Neuron (in vitro differentiated cells): ENCODE measurements at regions not wholly inside any gene's neighbourhood (a gene's known extent, or its start where the extent isn't known, plus 50 kb on each side); places are given as distances from the start of the nearest gene placed in this dataset.

Experiments used
- H2AFZ ChIP-seq: one replicate; pipeline ENCODE4 v1.6.1; 2013; ENCODE audit warnings: low read depth, mild to moderate bottlenecking, inconsistent platforms, low read length, moderate library complexity
- H3K27me3 ChIP-seq: one replicate; pipeline ENCODE4 v1.6.1; 2013; ENCODE audit warnings: low read length; ENCODE audit not compliant: insufficient read depth
- H3K36me3 ChIP-seq: one replicate; pipeline ENCODE4 v1.6.1; 2013; ENCODE audit warnings: low read length; ENCODE audit not compliant: insufficient read depth
- H3K4me1 ChIP-seq: one replicate; pipeline ENCODE4 v1.6.1; 2013; ENCODE audit warnings: low read length; ENCODE audit not compliant: insufficient read depth
- H3K4me3 ChIP-seq: 2 replicates; pipeline ENCODE4 v1.5.1; 2013; ENCODE audit warnings: mild to moderate bottlenecking, low read length, moderate library complexity
- H3K9me3 ChIP-seq: one replicate; pipeline ENCODE4 v1.6.1; 2013; ENCODE audit warnings: low read length

DNA sequence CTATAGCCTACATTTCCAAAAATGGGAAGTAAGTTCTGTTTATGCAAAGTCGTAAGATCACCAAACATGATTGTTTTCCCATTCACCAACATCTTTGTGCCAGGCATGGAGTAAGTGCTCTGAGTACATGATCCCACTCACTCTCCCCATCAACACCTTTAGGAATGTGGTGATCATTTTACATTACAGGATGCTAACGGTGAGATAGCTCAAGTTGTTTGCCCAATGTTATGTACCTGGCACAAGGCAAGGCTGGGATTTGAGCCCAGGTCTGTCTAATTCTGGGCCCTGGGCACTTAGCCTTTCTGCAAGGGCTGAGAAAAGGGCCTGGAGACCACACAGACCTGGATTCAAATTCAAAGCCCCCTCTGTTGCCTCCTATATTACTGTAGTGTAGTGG lies 581.7 kb upstream of the CFAP20DC start:
- Histone ChIP-seq H3K4me3 (no peak overlapping the region), H2AFZ (no peak overlapping the region), H3K36me3 (no peaks in the 10 kb centered on the region), H3K9me3 (no peaks in the 10 kb centered on the region), H3K4me1 (no peaks in the 10 kb centered on the region), H3K27me3 (no peaks in the 10 kb centered on the region)

GRCh38 chr3:59621037-59621436 lies 571.2 kb upstream of the CFAP20DC start:
- peaks cover 3% of the 10 kb centered on the region for H3K4me1 ChIP-seq
- no peaks in the 10 kb centered on the region for H3K9me3 ChIP-seq
- H3K27me3 ChIP-seq, result no peaks in the 10 kb centered on the region
- H3K4me3 ChIP-seq, result no peak overlapping the region
- H2AFZ ChIP-seq, result peak overlapping the region; percentile 54
- no peaks in the 10 kb centered on the region for H3K36me3 ChIP-seq

GRCh38 chr3:59620325-59620724 lies 570.5 kb upstream of the CFAP20DC start:
- Histone ChIP-seq H3K9me3 (no peaks in the 10 kb centered on the region), H3K27me3 (no peaks in the 10 kb centered on the region), H2AFZ (no peak overlapping the region), H3K4me3 (no peak overlapping the region), H3K36me3 (no peaks in the 10 kb centered on the region), H3K4me1 (peaks cover 3% of the 10 kb centered on the region)

- Histone ChIP-seq H3K36me3 (no peaks in the 10 kb centered on the region), H3K4me1 (peaks cover 15% of the 10 kb centered on the region), H3K27me3 (no peaks in the 10 kb centered on the region), H3K9me3 (no peaks in the 10 kb centered on the region), H3K4me3 (no peak overlapping the region), H2AFZ (no peak overlapping the region)
Measured at GRCh38 chr3:59612444-59612715, 562.6 kb upstream of the CFAP20DC start.

DNA sequence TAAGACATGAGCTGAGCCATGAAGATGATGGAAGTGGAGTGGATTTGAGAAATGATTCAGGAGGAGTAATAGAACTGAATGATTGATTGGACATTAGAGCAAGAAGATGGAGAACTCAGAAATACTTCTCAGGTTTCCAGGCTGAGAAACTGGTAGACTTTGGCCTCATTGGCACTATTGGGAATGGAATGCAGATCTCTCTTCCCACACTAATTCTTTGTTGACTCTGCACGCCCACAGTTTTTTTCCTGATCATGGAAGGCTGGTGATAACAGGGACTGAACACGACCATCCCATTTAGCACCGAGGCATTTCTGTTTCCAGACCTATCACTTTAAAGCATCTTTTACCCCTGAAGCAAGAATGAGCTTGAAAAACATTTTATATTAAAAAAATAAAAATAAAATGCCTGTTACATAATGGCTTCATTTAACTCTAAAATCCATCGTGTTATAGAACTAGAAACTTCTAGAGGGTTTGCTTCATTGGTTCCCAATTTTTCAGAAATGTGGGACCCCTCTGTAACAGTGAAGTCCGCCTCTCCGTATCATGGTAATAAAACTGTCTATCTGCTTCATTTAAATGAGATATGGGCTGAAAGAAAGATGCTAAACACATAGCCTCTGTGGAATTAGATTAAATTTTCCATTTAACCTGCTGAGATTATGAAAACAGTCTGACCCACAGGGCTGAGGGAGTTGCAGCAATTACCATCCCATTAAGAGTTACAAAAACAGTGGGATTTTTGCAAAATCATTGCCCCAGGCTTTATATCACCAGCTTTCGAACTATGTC lies 562.0 kb upstream of the CFAP20DC start:
- Histone ChIP-seq H3K4me3 (no peak overlapping the region), H3K4me1 (peaks cover 15% of the 10 kb centered on the region), H3K9me3 (no peaks in the 10 kb centered on the region), H3K27me3 (no peaks in the 10 kb centered on the region), H3K36me3 (no peaks in the 10 kb centered on the region), H2AFZ (no peak overlapping the region)

- no peaks in the 10 kb centered on the region for H3K36me3 ChIP-seq
- peaks cover 15% of the 10 kb centered on the region for H3K4me1 ChIP-seq
- H3K27me3 ChIP-seq, result no peaks in the 10 kb centered on the region
- H3K9me3 ChIP-seq, result no peaks in the 10 kb centered on the region
- peak overlapping the region; percentile 17 for H3K4me3 ChIP-seq
- peak overlapping the region; percentile 15 for H2AFZ ChIP-seq
Measured at GRCh38 chr3:59609657-59610348, 560.0 kb upstream of the CFAP20DC start.

- H3K36me3 ChIP-seq, result no peaks in the 10 kb centered on the region
- peaks cover 15% of the 10 kb centered on the region for H3K4me1 ChIP-seq
- no peak overlapping the region for H3K4me3 ChIP-seq
- no peaks in the 10 kb centered on the region for H3K27me3 ChIP-seq
- H3K9me3 ChIP-seq, result no peaks in the 10 kb centered on the region
- H2AFZ ChIP-seq, result no peak overlapping the region
Measured at GRCh38 chr3:59608356-59608755, 558.5 kb upstream of the CFAP20DC start.

GRCh38 chr3:59607656-59608055 lies 557.8 kb upstream of the CFAP20DC start:
- no peaks in the 10 kb centered on the region for H3K9me3 ChIP-seq
- no peaks in the 10 kb centered on the region for H3K36me3 ChIP-seq
- no peaks in the 10 kb centered on the region for H3K27me3 ChIP-seq
- H3K4me1 ChIP-seq, result peaks cover 15% of the 10 kb centered on the region
- H2AFZ ChIP-seq, result no peak overlapping the region
- no peak overlapping the region for H3K4me3 ChIP-seq

GRCh38 chr3:59606638-59607266 lies 556.9 kb upstream of the CFAP20DC start:
- H3K4me1 ChIP-seq, result peaks cover 15% of the 10 kb centered on the region
- H3K36me3 ChIP-seq, result no peaks in the 10 kb centered on the region
- H2AFZ ChIP-seq, result no peak overlapping the region
- peaks cover 3% of the 10 kb centered on the region for H3K27me3 ChIP-seq
- no peaks in the 10 kb centered on the region for H3K9me3 ChIP-seq
- H3K4me3 ChIP-seq, result no peak overlapping the region

- Histone ChIP-seq H3K4me1 (peaks cover 15% of the 10 kb centered on the region), H3K36me3 (no peaks in the 10 kb centered on the region), H3K27me3 (peaks cover 4% of the 10 kb centered on the region), H3K9me3 (no peaks in the 10 kb centered on the region), H2AFZ (no peak overlapping the region), H3K4me3 (no peak overlapping the region)
Measured at GRCh38 chr3:59605944-59606534, 556.2 kb upstream of the CFAP20DC start.

DNA sequence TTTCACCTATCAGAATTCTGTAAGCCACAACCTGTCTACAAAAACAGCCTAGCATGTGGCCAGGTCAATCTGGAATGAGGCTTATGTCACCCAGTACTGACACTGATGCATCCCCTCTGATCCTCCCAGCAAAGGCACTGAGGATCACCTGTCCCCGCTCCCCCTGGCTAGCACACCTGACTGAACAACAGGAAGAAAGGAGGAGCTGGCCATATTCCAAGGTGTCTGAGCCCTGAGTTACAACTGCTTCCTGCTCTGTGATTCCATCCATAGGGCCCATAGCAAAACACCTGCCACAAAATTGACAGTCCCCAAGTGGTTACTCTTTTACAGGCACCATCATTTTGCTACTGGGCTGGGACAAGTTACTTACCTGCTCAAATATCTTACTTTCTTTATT lies 555.5 kb upstream of the CFAP20DC start:
- Histone ChIP-seq H3K27me3 (peaks cover 4% of the 10 kb centered on the region), H3K4me3 (no peak overlapping the region), H2AFZ (no peak overlapping the region), H3K36me3 (no peaks in the 10 kb centered on the region), H3K4me1 (peaks cover 13% of the 10 kb centered on the region), H3K9me3 (no peaks in the 10 kb centered on the region)

DNA sequence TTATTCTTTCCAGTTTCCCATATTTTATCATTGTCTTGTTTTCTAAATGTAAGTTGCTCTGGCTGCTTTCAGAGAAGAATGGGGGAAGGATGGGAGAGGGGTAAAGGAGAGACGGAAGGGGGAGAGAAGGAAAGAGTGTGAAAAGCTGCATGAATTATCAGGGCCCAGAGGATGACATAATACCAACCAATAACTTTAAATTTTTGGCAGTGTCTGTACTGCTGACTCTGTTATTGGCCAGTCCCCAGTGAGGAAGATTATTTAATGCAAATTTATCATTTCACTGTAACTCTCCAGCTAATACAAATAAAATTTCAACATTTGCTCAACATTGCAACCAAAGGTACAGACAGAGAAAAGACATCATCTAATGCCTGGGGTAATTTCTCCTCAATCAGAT lies 551.7 kb upstream of the CFAP20DC start:
- no peak overlapping the region for H3K4me3 ChIP-seq
- no peaks in the 10 kb centered on the region for H3K4me1 ChIP-seq
- peaks cover 4% of the 10 kb centered on the region for H3K27me3 ChIP-seq
- no peak overlapping the region for H2AFZ ChIP-seq
- no peaks in the 10 kb centered on the region for H3K9me3 ChIP-seq
- H3K36me3 ChIP-seq, result no peaks in the 10 kb centered on the region

- Histone ChIP-seq H3K36me3 (no peaks in the 10 kb centered on the region), H3K4me3 (no peak overlapping the region), H2AFZ (no peak overlapping the region), H3K27me3 (peaks cover 4% of the 10 kb centered on the region), H3K9me3 (peaks cover 1% of the 10 kb centered on the region), H3K4me1 (no peaks in the 10 kb centered on the region)
Measured at GRCh38 chr3:59600631-59601030, 550.8 kb upstream of the CFAP20DC start.
